GM21528 (cell line): ENCODE measurements at regions not wholly inside any gene's neighbourhood (a gene's known extent, or its start where the extent isn't known, plus 50 kb on each side); places are given as distances from the start of the nearest gene placed in this dataset.
"Not testable (repeated sequence)": the region's sequence is repeated elsewhere in the genome, so short reads cannot be mapped to it uniquely, and the experiment has no call there.

Experiments used
- ATAC-seq: cut with Tn5 transposase; IDR thresholded peaks from one replicate; pipeline ENCODE4 v1.9.1; 2021; ENCODE audit warnings: mild to moderate bottlenecking, moderate library complexity; ENCODE audit not compliant: unreplicated experiment, low FRiP score

DNA sequence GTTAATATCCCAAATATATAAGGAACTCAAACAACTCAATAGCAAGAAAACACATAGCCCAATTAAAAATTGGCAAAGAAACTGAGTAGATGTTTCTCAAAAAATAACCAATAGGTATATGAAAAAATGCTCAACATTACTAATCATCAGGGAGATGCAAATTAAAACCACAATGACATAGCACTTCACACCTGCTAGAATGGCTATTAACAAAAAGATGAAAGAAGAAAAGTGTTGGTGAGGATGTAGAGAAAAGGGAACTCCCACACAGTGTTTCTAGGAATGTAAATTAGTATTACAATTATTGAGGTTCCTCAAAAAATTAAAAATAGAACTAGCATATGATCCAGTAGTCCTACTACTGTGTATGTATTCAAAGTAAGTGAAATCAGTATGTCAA lies 1212.8 kb downstream of the DIAPH3 start:
- no peak for ATAC-seq

GRCh38 chr13:58953638-58954037 lies 1210.1 kb downstream of the DIAPH3 start:
- peak; percentile 82 for ATAC-seq

DNA sequence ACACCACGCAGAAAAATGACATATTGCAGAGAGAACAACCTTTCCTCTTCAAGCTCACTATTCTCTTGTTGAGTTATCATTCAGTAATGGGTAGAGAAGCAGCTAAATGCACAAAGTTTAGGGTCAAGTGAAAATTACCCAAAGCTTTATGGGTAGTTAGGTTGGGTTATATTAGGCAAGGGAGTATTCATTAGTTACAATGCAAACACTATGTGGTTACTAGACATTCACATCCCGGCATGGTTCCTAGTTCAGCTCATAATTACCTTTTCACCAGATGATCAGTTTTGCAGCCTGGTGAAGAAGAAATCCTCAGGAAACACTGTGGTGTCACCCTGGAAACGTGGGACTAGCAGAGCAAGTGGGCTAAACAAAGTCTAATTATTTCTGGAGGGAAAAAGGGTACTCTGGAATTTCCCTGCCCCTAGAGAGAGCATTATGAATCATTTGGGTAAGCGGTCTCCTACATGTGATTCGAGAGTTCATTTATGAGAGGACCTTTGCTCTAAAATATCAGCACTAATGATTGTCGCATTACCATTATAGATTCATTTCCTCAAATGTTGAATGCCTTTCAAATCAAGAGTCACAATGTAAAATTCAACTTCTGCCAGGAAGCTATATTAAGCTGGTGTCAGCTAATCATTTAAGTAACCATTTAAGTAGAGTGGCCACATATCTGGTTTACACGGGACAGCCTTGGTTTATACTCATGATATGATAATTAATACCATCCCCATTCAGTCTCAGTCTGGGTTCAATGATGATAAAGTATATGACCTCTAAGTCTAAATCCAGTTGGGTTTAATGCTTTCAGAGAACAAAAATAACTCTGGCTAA lies 1208.0 kb downstream of the DIAPH3 start:
- peak; percentile 59 for ATAC-seq

DNA sequence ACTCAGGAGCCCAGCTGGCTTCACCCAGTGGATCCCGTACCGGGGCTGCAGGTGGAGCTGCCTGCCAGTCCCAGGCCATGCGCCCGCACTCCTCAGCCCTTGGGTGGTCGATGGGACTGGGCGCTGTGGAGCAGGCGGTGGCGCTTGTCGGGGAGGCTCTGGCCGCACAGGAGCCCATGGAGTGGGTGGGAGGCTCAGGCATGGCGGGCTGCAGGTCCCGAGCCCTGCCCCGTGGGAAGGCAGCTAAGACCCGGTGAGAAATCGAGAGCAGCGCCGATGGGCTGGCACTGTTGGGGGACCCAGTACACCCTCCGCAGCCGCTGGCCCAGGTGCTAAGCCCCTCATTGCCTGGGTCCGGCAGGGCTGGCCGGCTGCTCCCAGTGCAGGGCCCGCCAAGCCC lies 1205.6 kb downstream of the DIAPH3 start:
- ATAC-seq, result not testable (repeated sequence)

DNA sequence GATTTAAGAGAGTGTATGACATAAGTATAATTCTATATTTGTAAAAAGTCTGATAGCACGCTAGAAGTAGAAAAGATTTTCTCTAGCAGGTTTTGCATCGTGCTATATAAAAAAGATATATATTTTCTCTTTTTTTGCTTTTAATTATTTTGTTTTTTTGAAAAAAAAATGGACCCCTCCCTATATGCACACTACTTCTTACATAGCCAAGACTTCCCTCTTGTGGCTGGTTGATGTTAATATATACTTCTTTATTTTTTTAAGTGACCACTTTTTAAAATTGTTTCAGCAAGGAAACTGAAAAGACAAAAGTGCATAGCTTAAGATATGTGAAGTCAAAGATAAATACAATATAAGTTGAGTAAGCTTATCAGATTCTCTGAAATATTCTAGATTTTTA lies 1202.8 kb downstream of the DIAPH3 start:
- ATAC-seq, result no peak

- no peak for ATAC-seq
Observed at GRCh38 chr13:58963321-58963720, 1200.4 kb downstream of the DIAPH3 start.

- ATAC-seq, result no peak
Observed at GRCh38 chr13:58964048-58964447, 1199.7 kb downstream of the DIAPH3 start.

DNA sequence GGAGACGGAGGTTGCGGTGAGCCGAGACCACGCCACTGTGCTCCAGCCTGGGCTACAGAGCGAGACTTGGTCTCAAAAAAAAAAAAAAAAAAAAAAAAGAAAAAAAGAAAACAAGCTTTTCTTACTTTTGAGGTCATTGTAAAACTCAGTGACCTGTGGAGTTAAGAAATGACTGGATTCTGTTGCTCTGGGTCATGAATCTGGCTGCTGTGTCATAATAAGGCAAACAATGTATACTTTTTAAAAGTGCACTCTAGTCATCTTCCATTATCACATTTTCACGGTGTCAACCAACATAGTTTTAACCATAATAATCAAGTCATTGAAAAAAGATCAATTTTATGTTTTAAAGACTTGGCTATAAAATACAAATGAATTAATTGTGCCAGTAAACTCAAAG lies 1186.6 kb downstream of the DIAPH3 start:
- no peak for ATAC-seq

- ATAC-seq, result no peak
Observed at GRCh38 chr13:58978331-58978730, 1185.4 kb downstream of the DIAPH3 start.

DNA sequence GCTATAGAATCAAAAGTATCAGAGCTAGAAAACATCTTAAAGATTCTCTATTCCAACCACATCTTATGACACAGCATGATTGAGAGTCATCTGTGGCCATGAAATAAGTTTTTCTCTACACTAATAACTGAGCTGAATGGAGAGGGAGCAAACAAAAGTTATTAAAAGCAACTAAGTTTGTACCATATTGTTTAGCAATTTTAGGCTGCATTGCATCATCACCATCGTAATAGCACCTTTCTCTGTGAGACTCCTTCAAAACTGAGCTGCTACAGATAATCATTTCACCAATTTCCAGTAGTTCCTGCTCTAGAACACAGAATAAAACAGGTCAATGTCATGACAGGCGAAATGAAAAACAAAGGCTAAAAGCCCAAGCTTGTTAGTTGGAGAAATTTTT lies 1183.9 kb downstream of the DIAPH3 start:
- ATAC-seq, result no peak

- no peak for ATAC-seq
Observed at GRCh38 chr13:58985845-58986244, 1177.9 kb downstream of the DIAPH3 start.

- ATAC-seq, result no peak
Observed at GRCh38 chr13:58989556-58989955, 1174.2 kb downstream of the DIAPH3 start.

DNA sequence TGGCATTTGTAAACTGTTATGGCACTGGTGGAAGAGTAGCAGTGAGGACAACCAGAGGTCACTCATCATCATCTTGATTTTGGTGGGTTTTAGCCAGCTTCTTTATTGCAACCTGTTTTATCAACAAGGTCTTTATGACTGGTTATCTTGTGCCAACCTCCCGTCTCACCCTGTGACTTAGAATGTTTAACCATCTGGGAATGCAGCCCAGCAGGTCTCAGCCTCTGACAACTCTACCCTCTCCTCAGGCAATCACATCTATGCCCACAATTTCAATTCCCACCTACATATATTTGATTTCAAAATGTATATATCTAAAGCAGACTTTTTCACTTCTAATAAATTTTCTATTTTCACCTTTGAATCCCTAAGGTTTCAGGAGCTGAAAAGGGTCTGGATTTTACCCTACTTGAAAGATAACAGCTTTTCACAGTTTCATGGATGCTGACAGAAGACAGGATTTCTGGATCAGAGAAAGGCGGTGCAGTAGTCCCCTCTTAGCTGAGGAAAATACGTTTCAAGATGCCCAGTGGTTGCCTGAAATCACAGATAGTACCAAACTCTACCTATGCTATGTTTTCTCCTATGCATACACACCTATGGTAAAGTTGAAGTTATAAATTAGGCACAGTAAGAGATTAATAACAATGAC lies 1171.8 kb downstream of the DIAPH3 start:
- no peak for ATAC-seq

DNA sequence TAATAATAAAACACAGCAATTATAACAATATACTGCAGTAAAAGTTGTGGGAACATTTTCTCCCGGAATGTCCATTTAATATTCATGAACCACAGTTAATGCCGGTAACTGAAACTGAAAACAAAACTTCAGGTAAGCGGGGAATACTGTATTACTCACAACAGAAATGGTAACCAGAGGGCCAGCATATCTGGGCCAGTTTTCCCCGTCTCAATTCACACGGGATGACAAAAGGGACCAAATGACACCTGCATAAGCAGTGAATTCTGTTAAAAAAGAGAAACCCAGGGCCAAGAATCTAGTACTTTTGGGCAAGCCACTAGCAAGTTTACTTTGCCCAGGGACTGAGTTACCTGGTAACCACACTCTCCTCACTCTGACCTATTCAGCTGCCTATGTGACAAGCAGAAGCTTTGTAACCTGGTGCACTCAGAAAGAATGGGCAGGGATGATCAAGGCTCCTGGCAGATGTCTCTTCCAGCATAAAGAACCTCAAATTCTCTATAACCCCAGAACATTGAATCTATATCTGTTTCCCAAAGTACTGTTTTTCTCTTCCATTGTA lies 1171.2 kb downstream of the DIAPH3 start:
- no peak for ATAC-seq

DNA sequence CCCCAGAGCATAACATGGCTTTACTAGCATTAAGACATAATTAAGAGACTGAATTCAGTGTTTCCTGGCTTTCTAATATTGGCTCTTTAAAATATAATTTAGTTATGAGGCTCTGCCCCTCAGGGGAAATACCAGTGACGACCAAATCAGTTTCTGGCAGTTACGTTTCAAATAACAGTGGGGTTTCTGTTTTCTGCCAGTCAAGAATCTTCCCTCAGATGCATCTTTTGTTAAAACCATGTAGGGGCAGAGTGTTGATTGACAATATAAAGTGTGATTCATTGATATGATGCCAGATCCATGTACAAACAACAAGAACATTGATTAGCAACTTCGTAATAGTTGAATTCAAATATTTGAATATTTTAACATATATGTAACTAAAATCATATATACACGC lies 1169.7 kb downstream of the DIAPH3 start:
- ATAC-seq, result no peak

DNA sequence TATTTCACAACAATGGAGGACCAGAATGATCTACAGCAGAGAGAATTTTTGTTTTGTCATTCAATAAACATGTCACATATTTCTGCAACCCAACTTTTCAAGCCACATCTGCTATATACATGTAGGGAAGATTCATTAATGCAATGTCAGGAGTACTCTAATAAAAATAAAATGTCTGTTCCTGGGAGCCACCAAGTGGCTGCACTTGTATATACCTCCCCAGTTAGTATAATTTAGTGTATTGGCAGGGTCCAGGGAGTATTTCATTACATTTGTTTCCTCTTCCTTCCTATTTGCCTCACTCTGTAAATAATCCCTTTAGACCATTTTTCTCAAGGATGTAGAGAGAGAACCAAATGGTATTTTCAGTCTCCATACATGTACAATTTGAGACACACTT lies 1169.0 kb downstream of the DIAPH3 start:
- no peak for ATAC-seq

DNA sequence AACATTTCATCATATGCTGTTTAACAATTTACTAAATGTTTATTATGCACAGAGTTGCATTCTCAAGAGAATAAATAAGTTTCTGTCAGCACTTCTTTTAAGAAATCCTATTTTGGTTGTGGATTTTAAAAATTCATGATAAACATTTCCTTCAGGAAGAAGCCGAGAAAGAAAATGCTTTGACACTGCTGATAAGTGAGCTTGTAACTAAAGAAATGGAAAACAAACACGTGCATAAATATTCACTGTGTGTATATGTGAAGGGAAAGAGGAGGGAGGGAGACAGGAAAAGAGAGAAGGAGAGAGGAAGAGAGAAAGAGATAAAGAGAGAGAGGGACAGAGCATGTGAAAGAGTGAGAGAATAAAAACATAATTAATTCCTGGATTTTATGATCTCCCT lies 1165.0 kb downstream of the DIAPH3 start:
- ATAC-seq, result no peak

GRCh38 chr13:58999851-59000250 lies 1163.9 kb downstream of the DIAPH3 start:
- no peak for ATAC-seq

- ATAC-seq, result no peak
Observed at GRCh38 chr13:59000770-59001169, 1163.0 kb downstream of the DIAPH3 start.

GRCh38 chr13:59012731-59013130 lies 1151.0 kb downstream of the DIAPH3 start:
- ATAC-seq, result no peak

GRCh38 chr13:59016250-59016649 lies 1147.5 kb downstream of the DIAPH3 start:
- ATAC-seq, result no peak

- no peak for ATAC-seq
Observed at GRCh38 chr13:59024434-59024833, 1139.3 kb downstream of the DIAPH3 start.
